Left hindlimb (tissue), 1 donor: ENCODE measurements at regions not wholly inside any gene's neighbourhood (a gene's known extent, or its start where the extent isn't known, plus 50 kb on each side); places are given as distances from the start of the nearest gene placed in this dataset.

Experiments
- DNase-seq: peaks from one replicate; pipeline ENCODE4 v3.0.0-alpha.2; 2018

DNA sequence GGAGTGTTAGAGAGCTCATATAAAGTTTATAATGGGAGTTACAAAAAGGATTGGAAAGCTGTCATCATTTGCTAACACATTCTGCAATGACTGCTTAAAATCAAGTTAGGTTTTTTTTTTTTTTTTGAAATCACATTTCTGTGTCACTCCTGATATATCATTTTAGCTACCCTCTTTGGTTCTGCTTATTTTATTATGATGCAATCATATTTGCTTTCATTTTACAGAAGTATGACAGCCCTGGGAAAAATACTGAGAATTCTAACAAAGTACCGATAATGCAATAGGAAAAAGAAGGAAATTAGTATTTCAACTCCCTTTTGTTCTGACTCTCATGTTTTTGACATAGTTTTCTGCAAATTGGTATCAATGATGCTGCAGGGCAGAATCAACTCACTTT is 71.6 kb upstream of the MDGA2 start:
- DNase-seq = no peak

DNA sequence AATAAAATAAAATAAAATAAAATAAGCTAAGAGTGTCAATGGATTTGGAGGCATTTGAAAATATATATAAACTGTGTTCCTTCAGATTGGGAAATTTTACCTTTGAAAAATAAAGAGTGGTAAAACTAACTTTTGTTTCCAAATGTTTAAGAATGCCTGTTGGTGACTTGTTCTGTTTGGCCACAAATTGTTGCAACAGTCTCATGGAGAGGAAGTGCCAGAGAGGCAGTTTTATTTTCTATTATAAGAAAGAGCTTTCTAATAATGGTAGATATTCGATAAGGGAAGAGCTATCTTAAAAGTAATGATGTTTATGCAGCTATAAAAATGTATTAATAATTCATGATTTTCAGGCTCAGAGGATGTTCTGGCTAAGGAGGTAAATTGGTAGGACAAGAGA is 68.8 kb upstream of the MDGA2 start:
- no peak for DNase-seq

DNA sequence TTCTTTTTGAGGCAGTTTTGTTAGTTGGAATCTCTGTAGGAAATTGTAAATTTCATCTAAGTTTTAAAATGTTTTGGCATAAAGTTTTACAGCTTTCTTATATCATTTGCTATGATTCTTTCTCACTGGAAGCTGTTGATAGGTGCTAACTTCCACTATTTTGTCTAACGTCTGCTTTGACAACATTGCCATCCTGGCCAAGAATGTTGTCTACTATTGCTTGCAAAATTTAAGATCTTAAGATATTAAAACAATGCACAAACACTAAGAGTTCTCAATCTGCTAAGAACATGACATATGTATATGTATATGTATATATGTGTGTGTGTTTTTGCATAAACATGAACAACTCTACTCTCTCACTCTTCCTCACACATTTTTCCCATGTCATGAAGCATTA is 64.1 kb upstream of the MDGA2 start:
- DNase-seq = no peak

DNA sequence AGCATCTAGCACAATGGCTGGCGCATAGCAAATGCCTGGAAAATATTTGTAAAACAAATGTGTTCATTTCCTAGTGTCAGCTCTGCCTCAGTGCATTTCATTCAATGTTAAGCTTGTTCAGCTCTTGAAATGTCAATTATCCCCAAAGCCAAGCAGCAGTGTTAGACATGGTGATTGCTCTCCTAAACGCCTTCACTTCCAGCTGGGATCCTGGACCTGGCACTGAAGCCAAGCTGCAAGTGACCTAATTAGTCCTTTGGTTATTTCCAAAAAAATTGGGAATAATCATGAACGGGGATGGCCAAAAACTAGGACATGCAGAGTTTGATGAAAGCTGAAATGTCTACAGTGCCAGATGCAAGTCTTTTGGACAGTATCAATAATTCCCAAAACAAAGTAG is 54.9 kb upstream of the MDGA2 start:
- no peak for DNase-seq
